Mesendoderm (in vitro differentiated cells): ENCODE measurements at regions not wholly inside any gene's neighbourhood (a gene's known extent, or its start where the extent isn't known, plus 50 kb on each side); places are given as distances from the start of the nearest gene placed in this dataset.

Experiments
- DNase-seq: peaks from one replicate; pipeline ENCODE4 v3.0.0; 2013
- H2AK5ac ChIP-seq: 2 replicates; pipeline ENCODE4 v1.6.1; 2013; ENCODE audit warnings: low read length, inconsistent platforms
- H2BK120ac ChIP-seq: 2 replicates; pipeline ENCODE4 v1.6.1; 2013; ENCODE audit warnings: low read depth, mild to moderate bottlenecking, low read length, moderate library complexity, mixed read lengths
- H2BK15ac ChIP-seq: replicated peaks from 2 replicates; pipeline ENCODE4 v1.6.1; 2013; ENCODE audit warnings: low read depth, mild to moderate bottlenecking, moderate library complexity
- H2BK5ac ChIP-seq: 2 replicates; pipeline ENCODE4 v1.6.1; 2013; ENCODE audit warnings: low read length, inconsistent platforms
- H3K18ac ChIP-seq: 2 replicates; pipeline ENCODE4 v1.6.1; 2013; ENCODE audit warnings: mild to moderate bottlenecking, low read length, mixed read lengths
- H3K23ac ChIP-seq: one replicate; pipeline ENCODE4 v1.6.1; 2013; ENCODE audit warnings: low read length
- H3K27ac ChIP-seq: 2 replicates; pipeline ENCODE4 v1.5.1; 2013; ENCODE audit warnings: low read depth, mild to moderate bottlenecking, inconsistent platforms, low read length, moderate library complexity
- H3K27me3 ChIP-seq: 2 replicates; pipeline ENCODE4 v1.6.1; 2013; ENCODE audit warnings: low read length, control low read depth, mild to moderate bottlenecking, inconsistent platforms; ENCODE audit not compliant: insufficient read depth, poor library complexity
- H3K36me3 ChIP-seq: 2 replicates; pipeline ENCODE4 v1.6.1; 2013; ENCODE audit warnings: low read length, inconsistent platforms; ENCODE audit not compliant: control insufficient read depth, insufficient read depth
- H3K4ac ChIP-seq: one replicate; pipeline ENCODE4 v1.6.1; 2013; ENCODE audit warnings: low read depth, mild to moderate bottlenecking, low read length, moderate library complexity
- H3K4me1 ChIP-seq: 2 replicates; pipeline ENCODE4 v1.6.1; 2013; ENCODE audit warnings: low read depth, low read length, inconsistent platforms; ENCODE audit not compliant: control insufficient read depth
- H3K4me2 ChIP-seq: 2 replicates; pipeline ENCODE4 v1.6.1; 2013; ENCODE audit warnings: low read length
- H3K4me3 ChIP-seq: 2 replicates; pipeline ENCODE4 v1.5.1; 2013; ENCODE audit warnings: mild to moderate bottlenecking, low read length
- H3K56ac ChIP-seq: one replicate; pipeline ENCODE4 v1.6.1; 2013; ENCODE audit warnings: low read length
- H3K79me1 ChIP-seq: 2 replicates; pipeline ENCODE4 v1.6.1; 2013; ENCODE audit warnings: low read length, inconsistent platforms
- H3K79me2 ChIP-seq: 2 replicates; pipeline ENCODE4 v1.6.1; 2013; ENCODE audit warnings: mild to moderate bottlenecking, low read length; ENCODE audit not compliant: control insufficient read depth, insufficient read depth
- H3K9ac ChIP-seq: 2 replicates; pipeline ENCODE4 v1.6.1; 2013; ENCODE audit warnings: low read length, inconsistent platforms
- H4K5ac ChIP-seq: one replicate; pipeline ENCODE4 v1.6.1; 2013; ENCODE audit warnings: low read length
- H4K8ac ChIP-seq: one replicate; pipeline ENCODE4 v1.6.1; 2013; ENCODE audit warnings: low read depth, mild to moderate bottlenecking, control low read depth, low read length, moderate library complexity
- WGBS: extraction: QIAGEN DNeasy Blood & Tissue Kit; methylation state at CpG from one replicate; pipeline ENCODE4 v1.1.7; 2013; ENCODE audit warnings: low lambda C conversion rate, missing lambda C conversion rate; ENCODE audit not compliant: insufficient coverage; ENCODE audit errors: extremely low coverage; 5-methylcytosine and 5-hydroxymethylcytosine counted together

- Histone ChIP-seq H3K27ac (no peak overlapping the region), H2AK5ac (no peak overlapping the region), H2BK5ac (no peak overlapping the region), H3K36me3 (no peaks in the 10 kb centered on the region), H3K56ac (no peak overlapping the region), H2BK15ac (no peak overlapping the region), H3K4me1 (no peaks in the 10 kb centered on the region), H3K4ac (no peak overlapping the region), H4K5ac (no peak overlapping the region), H2BK120ac (no peak overlapping the region), H3K4me3 (no peak overlapping the region), H3K9ac (no peak overlapping the region), H3K79me2 (no peaks in the 10 kb centered on the region), H3K27me3 (no peaks in the 10 kb centered on the region), H3K79me1 (no peaks in the 10 kb centered on the region), H3K23ac (no peak overlapping the region), H4K8ac (no peak overlapping the region), H3K4me2 (no peak overlapping the region), H3K18ac (no peak overlapping the region)
- DNase-seq, result no peak
Observed at GRCh38 chr18:43506935-43507334, 229.6 kb upstream of the SYT4 start.

DNA sequence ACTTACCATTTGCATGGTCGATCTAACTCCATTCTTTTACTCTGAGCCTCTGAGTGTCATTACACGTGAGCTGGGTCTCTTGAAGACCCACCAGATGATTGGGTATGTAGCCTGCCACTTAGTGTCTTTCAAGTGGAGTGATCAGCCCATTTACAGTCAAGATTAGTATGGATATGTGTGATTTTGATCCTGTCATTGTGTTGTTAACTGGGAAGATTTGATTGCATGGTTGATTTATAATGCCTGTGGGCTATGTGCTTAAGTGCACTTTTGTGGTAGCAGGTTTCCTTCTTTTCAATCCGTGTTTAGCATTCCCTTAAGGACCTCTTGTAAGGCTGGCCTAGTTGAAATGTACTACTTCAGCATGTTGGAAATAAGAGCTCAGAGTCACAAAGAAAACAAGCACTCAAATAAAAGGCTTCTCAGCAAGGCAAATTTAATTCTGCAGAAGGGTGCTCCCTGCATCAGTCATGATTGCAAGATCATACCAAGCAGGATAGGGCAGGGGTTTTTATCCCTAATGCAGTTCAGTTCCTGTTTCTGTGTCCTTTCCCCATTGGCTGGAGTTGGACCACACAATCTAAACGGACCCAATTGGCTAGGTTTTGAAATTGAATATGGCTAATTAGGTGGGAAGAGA is 230.7 kb upstream of the SYT4 start:
- peak; percentile 21 for DNase-seq
- no peak overlapping the region for H2AK5ac ChIP-seq
- H2BK15ac ChIP-seq, result no peak overlapping the region
- no peak overlapping the region for H4K8ac ChIP-seq
- no peak overlapping the region for H3K23ac ChIP-seq
- H3K36me3 ChIP-seq, result no peaks in the 10 kb centered on the region
- H3K27ac ChIP-seq, result no peak overlapping the region
- no peak overlapping the region for H3K4ac ChIP-seq
- no peak overlapping the region for H3K56ac ChIP-seq
- no peaks in the 10 kb centered on the region for H3K4me1 ChIP-seq
- no CpG with 5 or more reads among the region's 4 CpGs for WGBS
- H4K5ac ChIP-seq, result no peak overlapping the region
- H2BK120ac ChIP-seq, result no peak overlapping the region
- H3K18ac ChIP-seq, result no peak overlapping the region
- no peak overlapping the region for H3K4me2 ChIP-seq
- no peaks in the 10 kb centered on the region for H3K79me1 ChIP-seq
- H3K4me3 ChIP-seq, result no peak overlapping the region
- no peaks in the 10 kb centered on the region for H3K79me2 ChIP-seq
- H2BK5ac ChIP-seq, result no peak overlapping the region
- no peaks in the 10 kb centered on the region for H3K27me3 ChIP-seq
- no peak overlapping the region for H3K9ac ChIP-seq

DNA sequence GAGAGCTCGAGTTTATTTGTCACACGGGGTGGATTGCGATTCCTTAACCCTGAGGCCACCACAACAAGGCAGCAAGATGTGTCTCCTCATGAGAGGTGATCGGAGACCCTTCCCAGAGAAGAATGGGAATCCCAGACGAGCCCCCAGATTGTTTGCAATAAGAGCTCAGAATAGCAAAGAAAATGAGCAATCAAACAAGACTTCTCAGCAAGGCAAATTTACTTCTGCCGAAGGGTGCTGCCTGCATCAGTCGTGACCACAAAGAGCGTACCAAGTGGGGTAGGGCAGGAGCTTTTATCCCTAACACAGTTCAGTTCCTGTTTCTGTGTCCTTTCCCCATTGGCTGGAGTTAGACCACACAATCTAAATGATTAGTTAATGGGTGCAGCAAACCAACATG is 237.5 kb upstream of the SYT4 start:
- Histone ChIP-seq H2BK5ac (no peak overlapping the region), H3K36me3 (no peaks in the 10 kb centered on the region), H3K4me2 (no peak overlapping the region), H4K8ac (no peak overlapping the region), H3K4ac (no peak overlapping the region), H3K27ac (no peak overlapping the region), H3K18ac (no peak overlapping the region), H3K9ac (no peak overlapping the region), H4K5ac (no peak overlapping the region), H3K23ac (no peak overlapping the region), H2AK5ac (no peak overlapping the region), H3K79me2 (no peaks in the 10 kb centered on the region), H3K4me3 (no peak overlapping the region), H3K27me3 (no peaks in the 10 kb centered on the region), H2BK120ac (no peak overlapping the region), H3K4me1 (no peaks in the 10 kb centered on the region), H2BK15ac (no peak overlapping the region), H3K56ac (no peak overlapping the region), H3K79me1 (no peaks in the 10 kb centered on the region)
- no CpG with 5 or more reads among the region's 8 CpGs for WGBS
- peak; percentile 50 for DNase-seq

GRCh38 chr18:43515481-43515880 is 238.2 kb upstream of the SYT4 start:
- no peaks in the 10 kb centered on the region for H3K27me3 ChIP-seq
- H3K79me1 ChIP-seq, result no peaks in the 10 kb centered on the region
- no peak overlapping the region for H3K9ac ChIP-seq
- H3K56ac ChIP-seq, result no peak overlapping the region
- H3K4ac ChIP-seq, result no peak overlapping the region
- H3K4me2 ChIP-seq, result no peak overlapping the region
- H3K4me3 ChIP-seq, result no peak overlapping the region
- no peaks in the 10 kb centered on the region for H3K4me1 ChIP-seq
- no peak overlapping the region for H4K5ac ChIP-seq
- no peak overlapping the region for H3K18ac ChIP-seq
- no peak overlapping the region for H3K23ac ChIP-seq
- no peak overlapping the region for H2BK5ac ChIP-seq
- no peak overlapping the region for H2BK120ac ChIP-seq
- no peaks in the 10 kb centered on the region for H3K79me2 ChIP-seq
- no CpG with 5 or more reads among the region's 2 CpGs for WGBS
- H3K36me3 ChIP-seq, result no peaks in the 10 kb centered on the region
- H2AK5ac ChIP-seq, result no peak overlapping the region
- no peak for DNase-seq
- no peak overlapping the region for H4K8ac ChIP-seq
- no peak overlapping the region for H3K27ac ChIP-seq
- no peak overlapping the region for H2BK15ac ChIP-seq

DNA sequence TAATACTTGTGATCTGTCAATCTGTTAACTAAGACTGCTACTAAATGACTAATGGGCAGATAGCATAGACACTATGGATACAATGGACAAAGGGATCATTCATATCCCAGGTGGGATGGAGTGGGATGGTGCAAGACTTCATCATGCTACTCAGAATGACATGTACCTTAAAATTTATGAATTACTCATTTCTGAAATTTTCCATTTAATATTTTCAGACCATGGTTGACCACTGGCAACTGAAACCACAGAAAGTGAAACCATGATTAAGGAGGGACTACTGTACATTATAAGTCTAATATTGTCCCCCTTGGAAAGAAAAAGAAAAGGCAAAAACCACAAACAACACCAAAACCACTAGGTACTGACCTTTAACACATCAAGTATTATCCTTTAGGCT is 247.0 kb upstream of the SYT4 start:
- no peak overlapping the region for H3K4me3 ChIP-seq
- H2BK120ac ChIP-seq, result no peak overlapping the region
- H3K27me3 ChIP-seq, result no peaks in the 10 kb centered on the region
- H3K4me1 ChIP-seq, result no peaks in the 10 kb centered on the region
- no peak overlapping the region for H3K18ac ChIP-seq
- no peaks in the 10 kb centered on the region for H3K36me3 ChIP-seq
- no peak overlapping the region for H2BK5ac ChIP-seq
- H2AK5ac ChIP-seq, result no peak overlapping the region
- H3K79me1 ChIP-seq, result no peaks in the 10 kb centered on the region
- no peak overlapping the region for H3K56ac ChIP-seq
- no peak overlapping the region for H4K5ac ChIP-seq
- H3K4ac ChIP-seq, result no peak overlapping the region
- H3K23ac ChIP-seq, result no peak overlapping the region
- no peak for DNase-seq
- no peak overlapping the region for H3K27ac ChIP-seq
- no peak overlapping the region for H2BK15ac ChIP-seq
- no peak overlapping the region for H3K4me2 ChIP-seq
- H3K79me2 ChIP-seq, result no peaks in the 10 kb centered on the region
- no peak overlapping the region for H3K9ac ChIP-seq
- H4K8ac ChIP-seq, result no peak overlapping the region

DNA sequence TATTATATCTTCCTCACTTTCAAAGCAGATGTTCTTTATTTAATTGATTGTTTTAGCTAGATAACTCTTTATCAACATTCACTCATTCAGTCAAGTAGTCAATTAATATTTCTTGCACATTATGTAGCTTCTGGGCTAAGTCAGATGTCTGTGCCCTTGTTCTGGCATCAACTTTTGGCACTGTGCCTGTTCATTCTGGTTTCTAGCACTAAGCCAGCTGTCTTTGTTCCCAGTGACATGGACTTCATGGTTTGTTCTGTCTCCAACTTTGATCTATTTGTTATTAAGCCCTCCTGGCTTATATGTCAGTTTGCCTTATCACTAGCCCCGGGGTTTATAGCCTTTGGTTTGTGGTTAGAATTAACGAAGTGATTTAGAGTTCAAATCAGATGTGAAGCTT is 247.9 kb upstream of the SYT4 start:
- Histone ChIP-seq H3K9ac (no peak overlapping the region), H2AK5ac (no peak overlapping the region), H3K4ac (no peak overlapping the region), H3K36me3 (no peaks in the 10 kb centered on the region), H3K23ac (no peak overlapping the region), H4K8ac (no peak overlapping the region), H3K4me1 (no peaks in the 10 kb centered on the region), H3K56ac (no peak overlapping the region), H3K79me2 (no peaks in the 10 kb centered on the region), H3K27me3 (no peaks in the 10 kb centered on the region), H2BK15ac (no peak overlapping the region), H3K27ac (no peak overlapping the region), H3K18ac (no peak overlapping the region), H4K5ac (no peak overlapping the region), H3K4me2 (no peak overlapping the region), H2BK120ac (no peak overlapping the region), H2BK5ac (no peak overlapping the region), H3K4me3 (no peak overlapping the region), H3K79me1 (no peaks in the 10 kb centered on the region)
- no peak for DNase-seq
- WGBS, result no CpG with 5 or more reads among the region's 2 CpGs
